ENCODE measurements at regions not wholly inside any gene's neighbourhood (a gene's known extent, or its start where the extent isn't known, plus 50 kb on each side); places are given as distances from the start of the nearest gene placed in this dataset.

DNA sequence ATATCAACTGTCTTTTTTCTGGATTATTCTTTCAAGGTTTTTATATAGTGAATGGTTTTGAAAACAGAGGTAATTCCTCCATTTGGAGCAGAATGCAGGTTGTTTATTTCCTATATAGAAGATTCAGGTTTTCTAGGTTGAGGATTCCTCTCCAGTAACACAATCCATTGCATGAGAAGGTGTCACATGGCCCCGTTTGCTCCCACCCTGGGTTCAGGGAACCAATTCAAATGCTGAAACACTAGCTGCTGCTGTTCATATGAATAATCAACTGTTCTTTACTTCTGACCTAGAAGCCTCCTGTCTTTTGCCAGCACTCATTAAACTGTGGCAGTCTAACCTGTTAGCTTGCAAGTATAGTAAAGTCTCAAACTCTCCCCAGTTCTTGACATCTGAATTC is 1316.9 kb upstream of the TENM3 start:
- no peak overlapping the region for H3K4me3 ChIP-seq (ENCODE audit: low read length)
- DNase-seq (ENCODE audit: low read depth): no peak
- TF ChIP-seq, protein P1, sequence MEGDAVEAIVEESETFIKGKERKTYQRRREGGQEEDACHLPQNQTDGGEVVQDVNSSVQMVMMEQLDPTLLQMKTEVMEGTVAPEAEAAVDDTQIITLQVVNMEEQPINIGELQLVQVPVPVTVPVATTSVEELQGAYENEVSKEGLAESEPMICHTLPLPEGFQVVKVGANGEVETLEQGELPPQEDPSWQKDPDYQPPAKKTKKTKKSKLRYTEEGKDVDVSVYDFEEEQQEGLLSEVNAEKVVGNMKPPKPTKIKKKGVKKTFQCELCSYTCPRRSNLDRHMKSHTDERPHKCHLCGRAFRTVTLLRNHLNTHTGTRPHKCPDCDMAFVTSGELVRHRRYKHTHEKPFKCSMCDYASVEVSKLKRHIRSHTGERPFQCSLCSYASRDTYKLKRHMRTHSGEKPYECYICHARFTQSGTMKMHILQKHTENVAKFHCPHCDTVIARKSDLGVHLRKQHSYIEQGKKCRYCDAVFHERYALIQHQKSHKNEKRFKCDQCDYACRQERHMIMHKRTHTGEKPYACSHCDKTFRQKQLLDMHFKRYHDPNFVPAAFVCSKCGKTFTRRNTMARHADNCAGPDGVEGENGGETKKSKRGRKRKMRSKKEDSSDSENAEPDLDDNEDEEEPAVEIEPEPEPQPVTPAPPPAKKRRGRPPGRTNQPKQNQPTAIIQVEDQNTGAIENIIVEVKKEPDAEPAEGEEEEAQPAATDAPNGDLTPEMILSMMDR (conservative IDR thresholded peaks at IDR 0.05; ENCODE audit: low read depth, low read length): no peak

DNA sequence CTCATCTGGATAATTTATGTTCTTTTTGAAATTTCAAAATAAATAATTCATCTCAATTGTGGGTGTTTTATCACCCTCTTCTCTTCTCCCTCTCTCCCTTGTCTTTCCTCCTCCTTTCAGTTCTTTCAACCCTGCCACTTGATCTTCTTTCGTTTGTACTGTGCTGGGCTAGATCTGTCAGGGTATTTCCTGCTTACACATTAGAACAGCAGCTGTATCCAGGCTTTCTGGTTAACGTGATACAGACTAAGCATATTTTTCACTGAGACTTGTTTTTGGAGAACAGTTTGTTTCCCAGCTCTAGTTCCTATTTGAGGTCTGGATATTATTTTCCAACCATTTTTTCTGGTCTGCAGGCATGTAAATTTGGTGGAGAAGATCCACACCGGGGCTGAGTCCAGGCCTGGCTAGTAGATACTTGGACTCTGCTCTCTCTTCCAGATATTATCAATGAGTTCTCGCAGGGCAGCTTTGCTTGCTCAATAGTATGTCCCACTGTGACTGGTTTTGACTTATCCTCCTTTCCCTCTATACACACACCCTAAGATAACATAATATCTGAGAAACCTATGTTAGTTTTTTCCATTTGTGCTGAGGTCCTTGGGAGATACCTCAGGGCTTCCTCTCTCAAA is 1310.7 kb upstream of the TENM3 start:
- TF ChIP-seq, protein P1 (conservative IDR thresholded peaks at IDR 0.05; ENCODE audit: low read depth, low read length): no peak
- DNase-seq (ENCODE audit: low read depth): no peak
- H3K4me3 ChIP-seq (ENCODE audit: low read length): no peak overlapping the region

DNA sequence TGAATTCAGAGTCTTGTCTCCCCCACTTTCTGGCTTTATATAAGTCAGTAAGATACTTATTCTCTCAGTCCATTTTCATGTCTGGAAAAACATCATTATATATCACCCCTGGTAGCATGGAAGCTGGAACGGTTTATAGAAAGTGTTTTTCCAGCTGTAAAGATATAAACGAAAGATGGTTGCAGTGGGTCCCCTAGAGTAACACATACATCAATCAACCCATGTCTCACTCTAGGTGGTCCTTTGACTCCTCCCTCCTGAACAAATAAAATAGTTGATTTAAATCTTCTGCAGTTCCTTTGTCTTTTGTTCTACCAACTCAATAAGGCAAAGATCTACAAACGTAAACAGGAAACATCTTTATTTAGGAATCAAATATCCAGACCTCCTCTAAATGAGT is 1306.1 kb upstream of the TENM3 start:
- DNase-seq (ENCODE audit: low read depth): no peak
- TF ChIP-seq, protein P1 (conservative IDR thresholded peaks at IDR 0.05; ENCODE audit: low read depth, low read length): no peak
- no peak overlapping the region for H3K4me3 ChIP-seq (ENCODE audit: low read length)

DNA sequence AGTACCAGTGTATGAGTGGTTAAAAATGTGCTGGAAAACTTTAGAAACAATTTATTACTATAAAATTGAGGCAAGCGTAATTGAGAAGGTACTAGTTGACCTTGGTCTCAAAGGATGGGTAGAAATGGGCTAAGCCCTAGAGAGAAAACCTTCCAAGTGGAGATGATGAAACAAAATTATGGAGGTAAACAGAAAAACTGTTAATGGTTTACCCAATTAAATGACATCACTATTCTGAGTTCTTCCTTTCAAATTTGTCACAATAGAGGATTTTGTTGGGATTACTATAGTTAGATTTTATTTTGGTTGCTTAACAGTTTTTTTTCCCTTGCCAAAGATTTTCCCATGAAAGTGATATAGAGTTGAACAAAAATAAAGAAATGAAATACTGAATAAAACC is 1302.5 kb upstream of the TENM3 start:
- no peak for DNase-seq (ENCODE audit: low read depth)

DNA sequence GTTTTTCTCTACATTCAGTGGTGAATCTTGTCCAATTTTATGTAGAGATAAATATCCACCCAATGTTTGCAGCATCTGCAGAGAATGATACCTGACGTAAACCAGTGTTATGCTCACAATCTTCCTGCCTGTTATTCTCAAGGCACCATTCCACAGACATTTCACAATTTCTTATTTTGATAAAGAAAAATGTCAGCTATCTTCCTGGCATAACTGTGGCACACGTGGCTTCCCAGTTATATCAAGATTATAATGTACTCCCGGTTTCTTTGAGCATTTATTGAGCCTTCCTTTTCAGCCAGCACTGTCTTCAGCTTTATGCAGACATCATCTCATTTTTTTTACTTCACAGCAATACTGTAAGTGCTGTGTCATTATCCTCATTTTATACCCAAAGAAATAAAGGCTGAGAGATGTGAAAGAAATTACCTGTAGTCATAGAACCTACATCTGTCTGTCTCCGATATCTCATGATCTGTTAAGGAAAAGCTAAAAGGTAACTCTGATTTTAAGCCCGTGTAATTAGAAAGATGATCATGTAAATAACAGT is 1300.8 kb upstream of the TENM3 start:
- TF ChIP-seq, protein P1 (conservative IDR thresholded peaks at IDR 0.05; ENCODE audit: low read depth, low read length): no peak
- no peak overlapping the region for H3K4me3 ChIP-seq (ENCODE audit: low read length)
- no peak for DNase-seq (ENCODE audit: low read depth)

More for the DNA sequence above, 1302.5 kb upstream of the TENM3 start:
- no peak overlapping the region for H3K4me3 ChIP-seq (ENCODE audit: low read length)
- TF ChIP-seq, protein P1 (conservative IDR thresholded peaks at IDR 0.05; ENCODE audit: low read depth, low read length): no peak

DNA sequence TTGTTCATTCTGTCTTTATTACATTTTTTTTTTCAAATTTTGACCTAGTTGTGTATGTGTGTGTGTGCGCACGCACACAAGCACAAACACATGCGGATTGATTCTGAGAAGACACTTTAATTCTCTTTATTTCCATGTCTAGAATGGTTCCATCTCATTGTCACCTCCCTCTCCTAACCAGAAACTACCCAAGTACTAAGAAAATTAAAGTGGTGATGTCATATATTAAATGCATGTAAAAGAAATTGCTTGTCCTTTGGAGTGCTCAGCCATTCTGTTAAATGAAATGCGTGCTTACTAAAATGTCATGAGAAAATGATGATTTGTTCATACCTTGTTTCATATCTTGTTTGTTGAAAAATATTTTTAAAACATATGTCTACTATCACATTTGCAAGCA is 1297.0 kb upstream of the TENM3 start:
- DNase-seq (ENCODE audit: low read depth): no peak
- no peak overlapping the region for H3K4me3 ChIP-seq (ENCODE audit: low read length)
- TF ChIP-seq, protein P1 (conservative IDR thresholded peaks at IDR 0.05; ENCODE audit: low read depth, low read length): no peak

DNA sequence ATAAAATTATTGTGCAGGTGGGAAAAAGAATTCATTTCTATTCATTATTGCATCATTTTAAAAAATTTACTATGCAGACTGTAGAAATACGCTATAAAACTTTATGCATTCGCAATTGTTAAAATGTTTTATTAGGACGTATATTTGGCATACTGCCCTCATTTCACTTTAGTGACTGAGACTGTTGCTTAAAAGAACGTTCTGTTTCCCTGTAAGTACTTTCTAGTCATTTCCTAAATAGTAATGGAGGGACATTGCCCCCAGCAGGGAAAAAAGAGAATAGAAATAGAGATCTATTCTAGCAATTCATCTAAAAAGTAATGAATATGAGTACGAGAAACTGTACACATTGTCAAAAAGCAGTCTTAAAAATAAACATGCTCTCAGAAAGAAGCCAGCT is 1295.8 kb upstream of the TENM3 start:
- no peak overlapping the region for H3K4me3 ChIP-seq (ENCODE audit: low read length)
- no peak for DNase-seq (ENCODE audit: low read depth)
- TF ChIP-seq, protein P1 (conservative IDR thresholded peaks at IDR 0.05; ENCODE audit: low read depth, low read length): no peak

All from retinal pigment epithelial cell (primary cell).